Upper lobe of left lung (tissue), 6 donors: ENCODE measurements at regions not wholly inside any gene's neighbourhood (a gene's known extent, or its start where the extent isn't known, plus 50 kb on each side); places are given as distances from the start of the nearest gene placed in this dataset.

Experiments
- ATAC-seq, 2 donors: fragments of 200-7000 bp; cut with Tn5 transposase; one replicate each; pipeline ENCODE4 v1.9.1; 2022; ENCODE audit warnings: mild to moderate bottlenecking in 2 of 2, moderate library complexity in 2 of 2; ENCODE audit not compliant: low FRiP score in 2 of 2
- DNase-seq, 2 donors: peaks; one replicate each; pipeline ENCODE4 v3.0.0-alpha.2; 2019 to 2020
- H3K27ac ChIP-seq, 4 donors: fragments of 200-600 bp; sonication (generic); one replicate each; pipeline ENCODE4 v1.5.1; 2016 to 2019
- H3K27me3 ChIP-seq, 4 donors: fragments of 200-600 bp; sonication (generic); one replicate each; pipeline ENCODE4 v1.5.1; 2017 to 2019
- H3K36me3 ChIP-seq, 4 donors: fragments of 200-600 bp; sonication (generic); one replicate each; pipeline ENCODE4 v1.5.1; 2016 to 2019
- H3K4me1 ChIP-seq, 4 donors: fragments of 200-600 bp; sonication (generic); one replicate each; pipeline ENCODE4 v1.5.1; 2018 to 2019
- H3K4me3 ChIP-seq, 4 donors: fragments of 200-600 bp; sonication (generic); one replicate each; pipeline ENCODE4 v1.5.1; 2017 to 2019; ENCODE audit warnings: mild to moderate bottlenecking in 2 of 4, moderate library complexity in 1 of 4
- H3K9me3 ChIP-seq, 4 donors: fragments of 200-600 bp; sonication (generic); one replicate each; pipeline ENCODE4 v1.5.1; 2018 to 2019
- EP300 ChIP-seq, 4 donors: sonication (generic); formaldehyde crosslinking; IDR thresholded peaks; one replicate each; pipeline ENCODE4 v1.5.1; 2017; ENCODE audit warnings: antibody characterized with exemption in 4 of 4, control low read depth in 2 of 4
- POLR2A ChIP-seq, 4 donors: fragments of 450-650 bp; IDR thresholded peaks; one replicate each; pipeline ENCODE4 v1.5.1; 2016 to 2017; ENCODE audit warnings: antibody characterized with exemption in 4 of 4, mild to moderate bottlenecking in 2 of 4
- POLR2AphosphoS5 ChIP-seq, 2 donors: sonication (generic); formaldehyde crosslinking; IDR thresholded peaks; one replicate each; pipeline ENCODE4 v1.5.1; 2017; ENCODE audit warnings: antibody characterized with exemption in 2 of 2
- WGBS, 2 donors: methylation state at CpG; one replicate each; pipeline ENCODE4 v1.1.5; 2017 to 2018; 5-methylcytosine and 5-hydroxymethylcytosine counted together
- TF ChIP-seq, protein P1 (sequence below), 6 experiments: fragments of 450-650 bp in 4 of 6; fragments of 200-600 bp in 2 of 6; sonication (generic) in 2 of 6; IDR thresholded peaks; one replicate each; pipeline ENCODE4 v1.5.1; 2016 to 2019; ENCODE audit warnings: antibody characterized with exemption in 6 of 6
- donor health status: DM: no; HTN: no; CAD: no; lungs with moderate emphysema.
- donor health status: DM: no; HTN: yes; CAD: no; lungs with severe emphysema.

DNA sequence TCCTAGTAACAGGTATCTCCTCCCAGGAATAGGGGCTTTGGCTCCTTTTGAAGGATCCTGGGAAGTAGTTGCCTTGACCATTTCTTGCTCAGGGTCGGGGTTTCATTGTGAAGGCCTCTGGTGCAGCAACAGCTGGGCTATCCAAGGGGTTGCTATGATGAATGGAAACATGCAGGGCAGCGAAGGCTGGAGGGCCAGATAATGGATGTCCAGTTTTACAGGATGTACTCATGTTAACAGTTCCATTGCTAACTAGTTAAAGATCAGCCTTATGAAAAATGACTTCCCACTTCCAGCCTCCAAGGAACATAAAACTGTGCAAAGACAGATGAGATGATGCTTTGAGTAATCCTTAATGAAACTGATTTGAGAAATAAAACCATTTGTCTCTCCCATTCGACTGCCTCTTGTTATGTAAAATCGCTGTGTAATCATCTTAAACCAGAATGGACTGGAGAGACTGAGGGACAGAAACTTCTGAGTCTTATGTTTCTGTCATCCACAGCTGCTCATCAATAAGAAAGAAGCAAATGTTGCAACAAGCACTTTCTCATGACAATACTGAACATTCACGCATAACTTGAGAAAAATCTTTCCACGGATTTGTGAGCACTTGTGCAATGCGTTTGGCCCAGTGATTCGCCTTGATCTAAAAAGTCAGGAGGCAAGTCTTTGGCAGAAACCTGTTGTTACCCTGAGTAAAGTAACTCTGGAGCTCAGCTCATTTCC is 473.5 kb upstream of the RGMA start:
- WGBS, 2 donors = 74 to 80% methylated on average over 8 of the region's 8 CpGs
- Histone ChIP-seq H3K9me3 (no peaks in the 10 kb centered on the region), H3K27ac (no peak overlapping the region), H3K4me1 (no peaks in the 10 kb centered on the region), H3K4me3 (no peak overlapping the region), H3K27me3 (no peaks in the 10 kb centered on the region), H3K36me3 (no peaks in the 10 kb centered on the region)
- ATAC-seq (no peak), DNase-seq (no peak)
- TF ChIP-seq, protein P1, sequence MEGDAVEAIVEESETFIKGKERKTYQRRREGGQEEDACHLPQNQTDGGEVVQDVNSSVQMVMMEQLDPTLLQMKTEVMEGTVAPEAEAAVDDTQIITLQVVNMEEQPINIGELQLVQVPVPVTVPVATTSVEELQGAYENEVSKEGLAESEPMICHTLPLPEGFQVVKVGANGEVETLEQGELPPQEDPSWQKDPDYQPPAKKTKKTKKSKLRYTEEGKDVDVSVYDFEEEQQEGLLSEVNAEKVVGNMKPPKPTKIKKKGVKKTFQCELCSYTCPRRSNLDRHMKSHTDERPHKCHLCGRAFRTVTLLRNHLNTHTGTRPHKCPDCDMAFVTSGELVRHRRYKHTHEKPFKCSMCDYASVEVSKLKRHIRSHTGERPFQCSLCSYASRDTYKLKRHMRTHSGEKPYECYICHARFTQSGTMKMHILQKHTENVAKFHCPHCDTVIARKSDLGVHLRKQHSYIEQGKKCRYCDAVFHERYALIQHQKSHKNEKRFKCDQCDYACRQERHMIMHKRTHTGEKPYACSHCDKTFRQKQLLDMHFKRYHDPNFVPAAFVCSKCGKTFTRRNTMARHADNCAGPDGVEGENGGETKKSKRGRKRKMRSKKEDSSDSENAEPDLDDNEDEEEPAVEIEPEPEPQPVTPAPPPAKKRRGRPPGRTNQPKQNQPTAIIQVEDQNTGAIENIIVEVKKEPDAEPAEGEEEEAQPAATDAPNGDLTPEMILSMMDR (IDR thresholded peaks at IDR 0.05) = no peak
- TF ChIP-seq EP300 (IDR thresholded peaks at IDR 0.05) = no peak
- TF ChIP-seq POLR2A (IDR thresholded peaks at IDR 0.05) = no peak
- no peak for TF ChIP-seq POLR2AphosphoS5 (IDR thresholded peaks at IDR 0.05)

DNA sequence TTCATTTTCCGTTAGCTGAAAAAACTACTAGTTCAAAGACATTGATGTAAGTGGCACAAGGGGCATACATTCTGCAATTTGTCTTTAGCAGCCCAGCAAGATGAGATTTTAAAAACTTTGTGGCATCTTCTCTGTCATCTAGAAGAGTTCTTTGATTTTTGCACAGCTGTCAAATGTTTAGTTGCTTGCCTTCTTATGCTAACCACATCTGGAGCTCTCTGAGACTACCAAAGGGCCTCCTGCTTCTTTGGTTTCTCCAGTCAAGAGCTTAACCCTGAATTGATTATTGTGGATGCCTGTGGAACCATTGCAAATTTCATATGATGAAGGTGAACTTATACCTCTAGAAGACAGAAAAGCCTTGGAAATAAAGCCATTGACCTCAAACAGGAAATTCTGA is 468.7 kb upstream of the RGMA start:
- WGBS, 2 donors = 96 to 100% methylated on average over 1 of the region's 1 CpG
- Histone ChIP-seq H3K4me3 (no peak overlapping the region), H3K27ac (no peak overlapping the region)

DNA sequence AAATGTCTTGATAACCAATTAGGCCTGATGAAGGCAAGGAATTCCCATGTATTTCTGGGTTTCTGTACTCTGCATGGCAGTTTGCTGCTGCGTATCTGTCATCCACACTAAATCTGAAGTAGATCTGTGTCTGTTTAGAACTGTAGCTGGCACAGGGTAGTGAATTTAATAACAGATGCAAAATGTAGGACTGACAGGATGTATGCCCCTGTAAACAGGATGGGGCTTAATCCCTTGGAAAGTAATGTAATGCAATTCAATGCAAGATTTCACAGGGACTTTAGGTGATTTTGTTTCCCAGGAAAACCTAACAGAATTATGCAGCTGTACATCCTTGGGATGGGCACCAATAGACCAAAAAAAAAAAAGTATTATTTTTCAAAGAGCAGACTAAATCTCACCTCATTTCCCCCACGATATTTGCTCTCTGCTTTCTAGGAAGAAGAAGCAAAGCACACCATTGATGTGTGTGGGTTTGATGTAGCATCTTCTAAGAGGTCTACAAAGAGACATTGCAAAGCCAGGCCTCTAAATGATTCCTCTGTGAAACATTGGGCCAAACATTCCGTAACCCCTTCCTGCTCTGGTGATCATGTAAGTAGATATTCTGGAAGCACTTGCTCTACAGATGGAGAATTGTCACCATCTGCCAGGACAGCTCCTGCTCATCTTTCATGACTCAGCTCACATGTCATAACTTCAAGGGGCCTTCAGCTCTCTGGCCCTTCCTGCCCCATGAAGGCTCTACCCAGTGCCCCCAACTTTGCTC is 464.3 kb upstream of the RGMA start:
- H3K4me1 ChIP-seq = no peaks in the 10 kb centered on the region
- TF ChIP-seq, protein P1 (IDR thresholded peaks at IDR 0.05) = no peak
- no peak for TF ChIP-seq POLR2A (IDR thresholded peaks at IDR 0.05)
- no peak for TF ChIP-seq POLR2AphosphoS5 (IDR thresholded peaks at IDR 0.05)
- no peak for TF ChIP-seq EP300 (IDR thresholded peaks at IDR 0.05)
- H3K27me3 ChIP-seq = no peaks in the 10 kb centered on the region
- DNase-seq (no peak), ATAC-seq (no peak)
- no peaks in the 10 kb centered on the region for H3K36me3 ChIP-seq
- H3K4me3 ChIP-seq = no peak overlapping the region
- no peaks in the 10 kb centered on the region for H3K9me3 ChIP-seq
- whole genome bisulfite sequencing, 2 donors = 45 to 51% methylated on average over 3 of the region's 3 CpGs
- no peak overlapping the region for H3K27ac ChIP-seq

More for the DNA sequence above, 468.7 kb upstream of the RGMA start:
- TF ChIP-seq POLR2AphosphoS5 (IDR thresholded peaks at IDR 0.05) (no peak), POLR2A (IDR thresholded peaks at IDR 0.05) (no peak), EP300 (IDR thresholded peaks at IDR 0.05) (no peak)
- TF ChIP-seq, protein P1 (IDR thresholded peaks at IDR 0.05) = no peak
- Histone ChIP-seq H3K9me3 (no peaks in the 10 kb centered on the region), H3K36me3 (no peaks in the 10 kb centered on the region), H3K4me1 (no peaks in the 10 kb centered on the region), H3K27me3 (no peaks in the 10 kb centered on the region)
- no peak for DNase-seq
- ATAC-seq = no peak

DNA sequence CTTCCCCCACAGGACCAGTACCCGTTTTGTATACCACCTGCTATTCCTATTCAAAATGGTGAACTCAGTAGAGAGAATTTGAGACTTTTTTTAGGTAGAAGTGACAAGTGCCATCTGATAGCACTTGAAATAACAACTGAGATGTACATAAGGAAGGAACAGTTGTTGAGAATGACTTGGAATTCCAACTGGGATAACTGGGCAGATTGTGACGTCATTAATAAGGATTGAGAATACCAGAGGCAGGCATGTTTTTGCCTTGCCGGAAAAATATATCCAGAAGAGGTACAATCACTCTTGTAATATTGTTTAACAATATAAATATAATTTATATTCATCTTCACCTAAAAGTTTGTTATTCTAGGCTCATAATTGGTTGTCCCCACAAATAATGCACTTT is 454.1 kb upstream of the RGMA start:
- Histone ChIP-seq H3K4me1 (no peaks in the 10 kb centered on the region), H3K9me3 (peaks cover 0 to 3% (median 1%) of the 10 kb centered on the region in 4 donors), H3K4me3 (no peak overlapping the region), H3K36me3 (no peaks in the 10 kb centered on the region), H3K27me3 (no peaks in the 10 kb centered on the region), H3K27ac (no peak overlapping the region)
- DNase-seq (no peak), ATAC-seq (no peak)
- TF ChIP-seq, protein P1 (IDR thresholded peaks at IDR 0.05) = no peak
- TF ChIP-seq POLR2AphosphoS5 (IDR thresholded peaks at IDR 0.05) (no peak), POLR2A (IDR thresholded peaks at IDR 0.05) (no peak), EP300 (IDR thresholded peaks at IDR 0.05) (no peak)
- WGBS, 2 donors = 69 to 74% methylated on average over 3 of the region's 3 CpGs
